Coronary artery (tissue), 2 donors: ENCODE measurements at regions not wholly inside any gene's neighbourhood (a gene's known extent, or its start where the extent isn't known, plus 50 kb on each side); places are given as distances from the start of the nearest gene placed in this dataset.

Experiments used
- DNase-seq: peaks from one replicate; pipeline ENCODE4 v3.0.0-alpha.2; 2017; ENCODE audit warnings: low spot score
- H3K27ac ChIP-seq, 2 donors: fragments of 200-600 bp; sonication (generic); one replicate each; pipeline ENCODE4 v1.5.1; 2016 to 2019
- H3K4me3 ChIP-seq: fragments of 200-600 bp; sonication (generic); 2 replicates; pipeline ENCODE4 v1.5.1; 2016; ENCODE audit warnings: mild to moderate bottlenecking, moderate library complexity
- CTCF ChIP-seq: fragments of 200-600 bp; sonication (generic); IDR thresholded peaks from one replicate; pipeline ENCODE4 v1.5.1; 2019; ENCODE audit warnings: antibody characterized with exemption

- no peak for TF ChIP-seq CTCF
Measured at GRCh38 chr11:42205518-42205917, 746.1 kb upstream of the LRRC4C start.

GRCh38 chr11:42225664-42226063 is 766.2 kb upstream of the LRRC4C start:
- Histone ChIP-seq H3K27ac (no peak overlapping the region), H3K4me3 (no peak overlapping the region)
- no peak for DNase-seq
- TF ChIP-seq CTCF = no peak

More at GRCh38 chr11:42205518-42205917, 746.1 kb upstream of the LRRC4C start:
- DNase-seq = no peak
- Histone ChIP-seq H3K27ac (no peak overlapping the region), H3K4me3 (no peak overlapping the region)

- no peak for DNase-seq
- Histone ChIP-seq H3K27ac (no peak overlapping the region), H3K4me3 (no peak overlapping the region)
- TF ChIP-seq CTCF = no peak
Measured at GRCh38 chr11:42232673-42233072, 773.2 kb upstream of the LRRC4C start.

GRCh38 chr11:42234451-42234951 is 775.0 kb upstream of the LRRC4C start:
- no peak for DNase-seq
- TF ChIP-seq CTCF = no peak
- H3K4me3 ChIP-seq = no peak overlapping the region
- no peak overlapping the region for H3K27ac ChIP-seq

- no peak for DNase-seq
- Histone ChIP-seq H3K4me3 (no peak overlapping the region), H3K27ac (no peak overlapping the region)
- no peak for TF ChIP-seq CTCF
Measured at GRCh38 chr11:42237701-42238235, 778.3 kb upstream of the LRRC4C start.

GRCh38 chr11:42239188-42239587 is 779.7 kb upstream of the LRRC4C start:
- H3K27ac ChIP-seq = no peak overlapping the region
- H3K4me3 ChIP-seq = no peak overlapping the region
- no peak for TF ChIP-seq CTCF
- no peak for DNase-seq

GRCh38 chr11:42243385-42243784 is 783.9 kb upstream of the LRRC4C start:
- H3K4me3 ChIP-seq = no peak overlapping the region
- DNase-seq = no peak
- no peak for TF ChIP-seq CTCF
- H3K27ac ChIP-seq = no peak overlapping the region
